GM12892 (cell line): ENCODE measurements at regions not wholly inside any gene's neighbourhood (a gene's known extent, or its start where the extent isn't known, plus 50 kb on each side); places are given as distances from the start of the nearest gene placed in this dataset.

ENCODE experiments used
- POLR2A ChIP-seq: IDR thresholded peaks from 2 replicates; pipeline ENCODE4 v1.6.1; 2011; ENCODE audit warnings: low read depth, low read length, control low read depth
- POLR2AphosphoS5 ChIP-seq: IDR thresholded peaks from 2 replicates; pipeline ENCODE4 v1.6.1; 2011; ENCODE audit warnings: low read depth, low read length, control low read depth
- TAF1 ChIP-seq: IDR thresholded peaks from 2 replicates; pipeline ENCODE4 v1.6.1; 2011; ENCODE audit warnings: low read depth, mild to moderate bottlenecking, control low read depth, low read length, borderline replicate concordance

DNA sequence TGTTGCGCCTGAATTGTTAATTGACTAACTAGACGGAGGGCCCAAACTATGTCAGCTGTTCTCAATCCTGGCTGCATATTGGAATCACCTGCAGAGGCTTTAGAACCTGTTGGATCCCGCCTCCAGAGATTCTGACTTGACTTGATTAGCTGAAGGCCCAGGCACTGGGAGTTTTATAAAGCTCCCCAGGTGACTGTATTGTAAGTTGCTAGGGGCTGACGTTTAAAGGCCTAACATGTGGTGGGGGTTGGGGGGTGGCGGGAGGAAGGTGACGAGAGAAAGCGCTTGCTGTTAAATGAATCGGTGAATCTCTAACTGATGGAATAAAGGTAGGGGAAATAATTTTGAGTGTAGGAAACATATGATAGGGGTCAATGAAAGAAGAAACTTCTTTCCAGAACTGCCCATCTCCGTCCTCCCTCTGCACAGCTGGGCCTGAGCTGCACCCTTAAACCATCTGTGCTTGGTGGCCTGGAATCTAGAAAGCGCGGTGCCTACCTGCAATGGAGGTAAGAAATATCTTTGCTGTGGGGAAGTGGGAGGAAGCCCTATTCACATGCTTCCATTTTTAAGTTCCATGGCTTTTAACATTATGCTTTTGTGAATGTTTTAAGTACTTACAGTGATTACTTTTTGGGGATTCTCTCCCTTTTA is 225.0 kb upstream of the FAM3C start:
- TF ChIP-seq POLR2A: no peak
- no peak for TF ChIP-seq POLR2AphosphoS5
- no peak for TF ChIP-seq TAF1
